GM03348 (cell line): ENCODE measurements at regions not wholly inside any gene's neighbourhood (a gene's known extent, or its start where the extent isn't known, plus 50 kb on each side); places are given as distances from the start of the nearest gene placed in this dataset.

Source experiments
- DNase-seq: peaks from one replicate; pipeline ENCODE4 v3.0.0; 2012; ENCODE audit warnings: low spot score

DNA sequence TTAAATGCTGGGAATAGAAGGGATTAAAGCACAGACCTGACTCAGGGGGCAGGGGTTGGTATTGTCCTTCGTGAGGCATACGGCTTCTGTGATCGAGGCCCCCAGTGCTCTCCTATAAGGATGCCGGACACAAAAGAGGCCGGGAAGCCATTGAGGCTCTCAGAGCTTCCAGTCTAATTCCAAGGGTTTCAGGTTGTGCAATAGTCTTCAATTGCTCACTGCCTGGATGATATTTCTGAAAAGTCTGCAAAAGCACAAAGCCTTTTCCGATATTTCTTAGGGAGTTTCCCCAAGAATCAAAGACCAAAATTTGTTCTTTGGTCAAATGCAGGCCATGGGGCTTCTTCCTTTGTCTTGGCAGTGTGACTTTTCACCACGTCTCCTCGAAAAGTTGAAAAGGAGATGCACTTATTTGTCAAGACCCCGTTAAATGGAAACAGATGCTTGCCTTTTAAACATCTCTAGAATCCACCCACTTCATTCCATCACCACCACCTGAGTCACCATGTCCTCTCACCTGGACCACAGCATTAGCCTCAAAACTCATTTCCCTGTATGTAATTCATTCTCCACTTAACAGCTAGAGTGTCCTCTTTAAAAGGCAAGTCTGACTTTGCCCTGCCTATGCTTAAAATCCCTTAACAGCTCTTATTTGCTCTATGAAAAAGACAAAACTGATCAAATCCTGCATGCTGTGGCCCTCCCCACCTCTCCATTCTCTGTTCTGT is 134.8 kb upstream of the NAMPT start:
- DNase-seq = no peak

GRCh38 chr7:106418526-106418925 is 133.7 kb upstream of the NAMPT start:
- no peak for DNase-seq

DNA sequence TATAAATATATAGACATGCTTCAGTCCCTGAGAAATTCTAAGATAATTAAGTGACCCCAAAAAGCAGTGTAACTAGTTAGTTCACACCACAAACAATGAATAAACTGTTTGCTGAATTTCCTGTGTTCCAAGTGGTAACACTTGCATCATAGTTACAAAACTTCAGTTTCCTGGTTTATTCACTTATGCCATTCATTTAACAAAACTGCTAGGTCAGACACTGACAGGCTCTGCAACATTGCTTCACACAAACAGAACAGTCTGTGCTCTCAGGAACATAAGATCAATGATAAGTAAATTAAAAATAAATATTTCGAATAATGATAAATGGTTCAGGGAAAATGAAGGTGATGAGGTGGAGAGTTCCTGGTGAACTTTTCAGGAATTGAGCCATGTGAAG is 133.3 kb upstream of the NAMPT start:
- no peak for DNase-seq

DNA sequence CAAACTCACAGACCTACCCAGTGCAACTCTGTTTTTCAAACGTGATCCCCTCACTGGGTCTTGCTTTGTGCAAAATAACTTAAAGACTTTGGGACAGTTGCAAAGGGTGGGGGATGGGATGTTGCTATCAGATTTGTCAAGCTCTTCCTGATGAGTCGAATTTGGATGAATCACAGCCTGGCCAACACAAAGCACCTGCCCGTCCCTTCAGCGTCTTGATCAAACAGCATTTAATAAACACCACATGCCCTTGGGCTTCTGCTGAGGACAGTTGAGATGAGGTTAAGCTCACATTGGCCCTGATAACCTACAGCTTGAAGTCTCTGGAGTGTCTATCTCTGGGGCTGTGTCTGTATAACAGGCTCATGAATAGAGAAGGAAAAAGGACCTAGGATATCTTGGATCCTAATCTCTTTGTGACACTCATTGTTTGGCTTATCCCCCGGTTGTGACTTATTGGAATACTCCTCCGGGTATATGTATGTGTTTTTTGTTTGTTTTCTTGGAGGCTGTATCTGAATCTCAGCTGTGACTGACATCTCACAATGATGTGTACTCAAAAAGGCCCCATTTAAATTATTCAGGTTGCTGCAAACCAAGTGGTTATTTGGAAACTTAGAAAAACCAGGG is 132.6 kb upstream of the NAMPT start:
- no peak for DNase-seq

DNA sequence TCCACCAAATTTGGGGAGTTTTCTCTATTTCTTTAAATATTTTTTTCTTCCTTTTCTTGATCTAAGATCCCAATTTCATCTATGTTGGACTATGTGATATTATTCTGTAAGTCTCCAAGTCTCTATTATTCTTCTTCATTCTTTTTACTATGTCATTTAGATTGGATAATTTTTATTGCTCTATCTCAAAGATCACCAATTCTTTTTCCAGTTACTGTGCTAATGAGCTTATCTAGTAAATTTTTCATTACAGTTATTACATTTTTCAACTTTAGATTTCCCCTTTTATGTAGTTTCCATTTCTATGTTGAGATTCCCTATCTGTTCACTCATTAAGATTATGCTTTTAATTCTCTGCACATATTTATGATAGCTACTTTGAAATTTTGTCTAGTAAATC is 131.6 kb upstream of the NAMPT start:
- no peak for DNase-seq

GRCh38 chr7:106415433-106415832 is 130.7 kb upstream of the NAMPT start:
- DNase-seq = no peak

GRCh38 chr7:106413446-106413845 is 128.7 kb upstream of the NAMPT start:
- no peak for DNase-seq

GRCh38 chr7:106405697-106406141 is 120.9 kb upstream of the NAMPT start:
- no peak for DNase-seq

- no peak for DNase-seq
These were observed 118.1 kb upstream of the NAMPT start for GRCh38 chr7:106402898-106403297.

DNA sequence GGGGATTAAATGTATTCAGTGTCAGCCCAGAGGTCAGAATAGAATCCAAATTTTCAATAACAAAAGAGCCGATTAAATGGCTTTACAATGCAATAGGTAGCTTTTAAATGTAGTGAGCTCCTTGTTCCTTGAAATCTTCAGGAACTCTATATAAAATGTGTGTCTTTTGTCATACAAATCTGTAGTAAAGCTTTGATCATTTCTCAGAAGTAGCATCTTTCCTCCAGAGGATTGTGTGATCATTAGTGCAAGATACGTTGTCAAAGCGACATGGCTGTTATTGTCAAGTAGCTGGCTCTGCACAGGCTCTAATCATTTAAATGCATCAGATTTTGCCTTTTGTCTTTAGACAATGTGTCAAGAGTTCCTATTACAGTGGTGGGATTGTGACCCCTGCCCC is 116.1 kb upstream of the NAMPT start:
- DNase-seq = no peak

DNA sequence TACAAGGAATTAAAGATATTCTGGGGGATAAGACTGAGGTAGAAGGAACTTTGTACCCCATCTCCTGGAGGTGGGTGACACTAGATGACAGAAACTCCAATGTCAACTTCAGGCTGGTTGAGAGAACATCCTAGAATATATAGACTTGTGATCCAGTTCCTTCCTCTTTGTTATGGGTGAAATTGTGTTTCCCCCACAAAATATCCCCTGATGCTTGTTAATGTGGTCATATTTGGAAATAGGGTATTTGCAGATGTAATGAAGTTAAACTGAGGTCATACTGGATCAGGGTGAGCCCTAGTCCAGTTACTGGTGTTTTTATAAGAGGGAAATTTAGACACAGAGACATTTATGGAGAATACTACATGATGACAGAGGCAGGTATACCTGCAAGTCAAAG is 114.0 kb upstream of the NAMPT start:
- no peak for DNase-seq

DNA sequence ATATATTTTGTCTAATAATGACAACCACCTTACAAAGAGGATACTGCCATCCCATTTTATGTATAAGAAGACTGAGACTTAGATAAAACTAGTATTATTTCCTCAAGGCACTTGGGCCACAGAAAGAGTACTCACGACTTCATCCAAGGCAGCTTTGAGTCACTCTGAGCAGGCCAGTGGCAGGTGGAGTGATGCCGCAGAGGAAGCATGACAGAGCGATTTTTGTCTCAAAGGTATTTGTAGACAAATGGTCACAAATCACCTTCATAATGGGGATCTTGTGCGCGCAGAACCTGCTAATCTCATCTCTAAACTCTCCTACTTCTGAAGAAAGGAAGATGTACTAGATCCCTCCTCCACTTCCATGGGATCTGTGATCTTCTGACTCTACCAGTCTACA is 113.2 kb upstream of the NAMPT start:
- no peak for DNase-seq

- DNase-seq = no peak
These were observed 109.7 kb upstream of the NAMPT start for GRCh38 chr7:106394526-106394925.

- no peak for DNase-seq
These were observed 108.9 kb upstream of the NAMPT start for GRCh38 chr7:106393564-106394251.

DNA sequence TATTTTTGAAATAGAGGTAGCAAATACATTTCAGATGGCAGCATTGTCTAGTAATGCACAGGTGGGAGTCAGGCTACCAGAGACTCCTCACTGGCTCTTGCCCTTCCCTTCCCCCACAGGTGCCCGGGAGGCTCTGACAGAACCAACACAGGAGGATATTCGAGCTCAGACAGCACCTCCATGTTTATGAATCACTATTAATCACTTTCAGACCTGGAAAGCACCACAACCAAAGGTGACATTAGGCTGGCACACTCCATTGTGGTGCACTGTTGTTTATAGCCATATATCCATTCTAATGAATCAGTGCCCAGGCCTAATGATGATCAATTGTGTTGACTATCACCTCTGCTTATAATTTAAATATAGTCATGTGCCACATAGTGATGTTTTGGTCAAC is 107.8 kb upstream of the NAMPT start:
- DNase-seq = no peak

DNA sequence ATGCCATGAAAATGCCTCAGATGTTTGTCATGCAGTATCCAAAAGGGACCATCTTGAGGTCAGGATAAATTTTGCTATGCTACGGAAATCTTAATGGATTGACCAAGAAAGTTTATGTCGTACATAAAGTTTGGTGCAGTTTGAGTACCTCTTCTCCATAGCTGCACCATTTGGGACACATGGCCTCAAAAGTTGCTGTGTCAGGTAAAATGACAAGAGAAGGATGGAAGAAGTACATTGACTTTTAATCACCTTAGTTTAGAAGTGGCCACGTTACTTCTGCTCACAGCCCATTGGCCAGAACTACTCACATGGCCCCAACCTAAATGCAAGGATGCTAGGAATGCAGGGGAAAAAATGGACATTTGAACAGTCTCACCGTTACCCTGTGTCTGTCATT is 107.4 kb upstream of the NAMPT start:
- DNase-seq = no peak

GRCh38 chr7:106386958-106387357 is 102.2 kb upstream of the NAMPT start:
- DNase-seq = no peak

- DNase-seq = no peak
These were observed 99.6 kb upstream of the NAMPT start for GRCh38 chr7:106384373-106384772.

DNA sequence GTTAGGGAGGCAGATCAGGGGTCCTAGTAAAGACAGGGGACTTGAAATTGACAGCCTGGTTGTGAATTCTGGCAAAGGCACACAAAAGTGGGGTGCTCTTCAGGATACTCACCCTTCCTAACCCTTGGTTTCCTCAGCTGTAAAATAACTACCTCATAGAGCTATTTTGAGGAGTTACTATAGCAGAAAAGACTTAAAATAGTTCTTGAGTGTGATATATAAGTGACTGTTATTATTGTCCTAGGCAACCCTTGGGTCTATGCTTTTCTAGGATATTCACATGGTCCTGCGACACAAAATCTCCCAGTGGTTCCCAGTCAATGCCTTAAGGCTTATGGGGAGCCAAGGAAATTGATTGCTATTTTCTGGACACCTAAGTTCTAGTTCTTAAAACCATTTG is 98.1 kb upstream of the NAMPT start:
- no peak for DNase-seq

GRCh38 chr7:106382129-106382528 is 97.3 kb upstream of the NAMPT start:
- DNase-seq = no peak

DNA sequence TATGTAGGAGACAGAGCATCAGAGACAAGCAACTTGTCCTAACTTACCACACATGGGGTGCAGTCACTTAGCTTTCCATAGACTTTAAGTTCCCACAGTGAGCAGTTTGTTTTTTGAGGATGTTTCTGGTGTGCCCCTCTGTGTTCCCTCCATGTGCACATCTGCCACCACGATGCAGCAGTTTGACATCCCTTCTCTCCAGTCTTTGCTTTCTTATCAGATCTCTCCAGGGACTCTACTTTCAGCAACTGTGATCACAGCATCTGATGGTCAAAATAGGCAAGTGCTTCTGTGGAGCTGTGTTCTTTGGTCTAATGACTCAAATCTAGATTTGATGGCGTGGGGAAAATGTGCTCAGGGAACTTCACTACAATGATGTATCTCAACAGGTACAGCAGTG is 96.5 kb upstream of the NAMPT start:
- no peak for DNase-seq

GRCh38 chr7:106377847-106378361 is 93.1 kb upstream of the NAMPT start:
- DNase-seq = no peak
